Panc1 (cell line): ENCODE measurements at regions not wholly inside any gene's neighbourhood (a gene's known extent, or its start where the extent isn't known, plus 50 kb on each side); places are given as distances from the start of the nearest gene placed in this dataset.

Experiments used
- ATAC-seq: fragments of 200-7000 bp; cut with Tn5 transposase; 2 replicates; pipeline ENCODE4 v1.9.1; 2020; ENCODE audit warnings: mild to moderate bottlenecking, moderate library complexity
- BruUV-seq: library from RNA; stranded (reverse); fragments of 400-500 nt; replicated peaks from 2 replicates; lab custom pipeline; 2021; lab: Mats Ljungman, UMichigan
- CTCF ChIA-PET: fragments of 300-600 bp; sonication (Branson Sonifier 250); formaldehyde crosslinking; loops from one replicate; lab custom pipeline; 2022; ENCODE audit warnings: antibody characterized with exemption; lab: Charles Lee
- POLR2A ChIA-PET: fragments of 300-600 bp; sonication (Branson Sonifier 250); formaldehyde crosslinking; loops from one replicate; lab custom pipeline; 2022; ENCODE audit warnings: antibody characterized with exemption; lab: Charles Lee
- DNase-seq: peaks from one replicate; pipeline ENCODE4 v3.0.0-alpha.2; 2010; ENCODE audit warnings: low read depth, low spot score
- H3K27ac ChIP-seq: 2 replicates; pipeline ENCODE4 v1.5.1; 2011; ENCODE audit warnings: mild to moderate bottlenecking, low read length, inconsistent platforms
- H3K27me3 ChIP-seq: fragments of 200-500 bp; sonication (Bioruptor generic); 2 replicates; pipeline ENCODE4 v1.6.0; 2014; ENCODE audit warnings: low read length, inconsistent platforms; ENCODE audit not compliant: control insufficient read depth, insufficient read depth
- H3K36me3 ChIP-seq: fragments of 200-500 bp; sonication (Bioruptor generic); 2 replicates; pipeline ENCODE4 v1.5.1; 2014; ENCODE audit warnings: inconsistent platforms, mild to moderate bottlenecking, low read length, moderate library complexity; ENCODE audit not compliant: control insufficient read depth, insufficient read depth
- H3K4me1 ChIP-seq: 2 replicates; pipeline ENCODE4 v1.5.1; 2011; ENCODE audit warnings: inconsistent platforms, mild to moderate bottlenecking, low read length, moderate library complexity; ENCODE audit not compliant: control insufficient read depth, insufficient read depth
- H3K4me3 ChIP-seq, 2 experiments: 2 replicates each; pipeline ENCODE4 v1.5.1; 2011 to 2012; ENCODE audit warnings: low read depth in 2 of 2, low read length in 2 of 2, mild to moderate bottlenecking in 2 of 2, inconsistent platforms in 1 of 2, moderate library complexity in 1 of 2
- H3K9me3 ChIP-seq: fragments of 200-500 bp; sonication (Bioruptor generic); 2 replicates; pipeline ENCODE4 v1.5.1; 2014; ENCODE audit warnings: low read depth, mild to moderate bottlenecking, inconsistent platforms, low read length, moderate library complexity; ENCODE audit not compliant: control insufficient read depth, insufficient read depth
- CTCF ChIP-seq: fragments of 450-650 bp; IDR thresholded peaks from 2 replicates; pipeline ENCODE4 v1.5.1; 2017; ENCODE audit warnings: mild to moderate bottlenecking
- POLR2AphosphoS5 ChIP-seq: IDR thresholded peaks from 2 replicates; pipeline ENCODE4 v1.6.1; 2012; ENCODE audit warnings: mild to moderate bottlenecking, low read depth, low read length, moderate library complexity
- REST ChIP-seq, 2 experiments: IDR thresholded peaks; 2 replicates each; pipeline ENCODE4 v1.6.1; 2011 to 2012; ENCODE audit warnings: low read depth in 2 of 2, control low read depth in 1 of 2, low read length in 1 of 2, mild to moderate bottlenecking in 1 of 2, moderate library complexity in 1 of 2; ENCODE audit not compliant: insufficient read depth in 1 of 2
- SIN3A ChIP-seq: IDR thresholded peaks from 2 replicates; pipeline ENCODE4 v1.6.1; 2012; ENCODE audit warnings: low read depth, mild to moderate bottlenecking, low read length, moderate library complexity, borderline replicate concordance; ENCODE audit not compliant: insufficient read depth
- TCF7L2 ChIP-seq: IDR thresholded peaks from 2 replicates; pipeline ENCODE4 v1.6.1; 2011; ENCODE audit warnings: mild to moderate bottlenecking, low read depth, low read length, inconsistent platforms
- in situ Hi-C: cut with HindIII; loops from 2 replicates; pipeline ENCODE4 v1.10.0; 2016; ENCODE audit warnings: low sequenced_read_pairs, low pct_unique_long_range_greater_than_20kb
- intact Hi-C: fragments of 100-400 bp; cut with micrococcal nuclease; formaldehyde crosslinking; loops from one replicate; pipeline ENCODE4 v1.10.0; 2022; ENCODE audit not compliant: unreplicated experiment

GRCh38 chr1:29820401-29820800 lies 584.1 kb downstream of the PTPRU start:
- no peak overlapping the region for H3K27ac ChIP-seq
- H3K4me3 ChIP-seq: no peak overlapping the region
- H3K27me3 ChIP-seq: peaks cover 9% of the 10 kb centered on the region
- TF ChIP-seq SIN3A (no peak), TCF7L2 (no peak), POLR2AphosphoS5 (no peak), REST (IDR thresholded peaks at IDR 0.05; ENCODE audit: insufficient read depth in 1 of 2, low read depth in 2 of 2, low read length in 1 of 2) (no peak), CTCF (no peak)
- no peaks in the 10 kb centered on the region for H3K9me3 ChIP-seq
- DNase-seq (no peak), ATAC-seq (no peak)
- CTCF ChIA-PET: no interaction called here
- no peaks in the 10 kb centered on the region for H3K4me1 ChIP-seq
- no TSS peak for BruUV-seq
- in situ Hi-C loops: no loop called here
- intact Hi-C loops: no loop called here
- H3K36me3 ChIP-seq: no peaks in the 10 kb centered on the region
- POLR2A ChIA-PET: no interaction called here

- H3K4me3 ChIP-seq: no peak overlapping the region
- no peak for TF ChIP-seq SIN3A
- DNase-seq (no peak), ATAC-seq (no peak)
- H3K27me3 ChIP-seq: peaks cover 7% of the 10 kb centered on the region; the same call in 1 of the 2 replicates
- intact Hi-C loops (no loop called here), in situ Hi-C loops (no loop called here)
- ChIA-PET CTCF (no interaction called here), POLR2A (no interaction called here)
- no peak overlapping the region for H3K27ac ChIP-seq
- no peaks in the 10 kb centered on the region for H3K9me3 ChIP-seq
- BruUV-seq: no TSS peak
- no peaks in the 10 kb centered on the region for H3K4me1 ChIP-seq
- H3K36me3 ChIP-seq: no peaks in the 10 kb centered on the region
These were observed 576.2 kb downstream of the PTPRU start for GRCh38 chr1:29812408-29813135.

GRCh38 chr1:29811727-29812407 lies 575.5 kb downstream of the PTPRU start:
- ChIA-PET CTCF (no interaction called here), POLR2A (no interaction called here)
- no peak overlapping the region for H3K4me3 ChIP-seq
- H3K4me1 ChIP-seq: no peaks in the 10 kb centered on the region
- no peak overlapping the region for H3K27ac ChIP-seq
- peaks cover 4% of the 10 kb centered on the region; the same call in 1 of the 2 replicates for H3K27me3 ChIP-seq
- no peak for DNase-seq
- no peaks in the 10 kb centered on the region for H3K36me3 ChIP-seq
- in situ Hi-C loops: no loop called here
- BruUV-seq: no TSS peak
- no peaks in the 10 kb centered on the region for H3K9me3 ChIP-seq
- no peak for ATAC-seq
- TF ChIP-seq POLR2AphosphoS5: no peak
- no peak for TF ChIP-seq REST (IDR thresholded peaks at IDR 0.05; ENCODE audit: insufficient read depth in 1 of 2, low read depth in 2 of 2, low read length in 1 of 2)
- no peak for TF ChIP-seq TCF7L2
- no peak for TF ChIP-seq SIN3A
- no peak for TF ChIP-seq CTCF
- intact Hi-C loops: no loop called here
